IPS-NIHi7 (cell line): ENCODE measurements at regions not wholly inside any gene's neighbourhood (a gene's known extent, or its start where the extent isn't known, plus 50 kb on each side); places are given as distances from the start of the nearest gene placed in this dataset.
"Not testable (repeated sequence)": the region's sequence is repeated elsewhere in the genome, so short reads cannot be mapped to it uniquely, and the experiment has no call there.

Experiments
- DNase-seq: peaks from one replicate; pipeline ENCODE4 v3.0.0; 2012; ENCODE audit warnings: mixed read lengths; ENCODE audit errors: extremely low spot score

DNA sequence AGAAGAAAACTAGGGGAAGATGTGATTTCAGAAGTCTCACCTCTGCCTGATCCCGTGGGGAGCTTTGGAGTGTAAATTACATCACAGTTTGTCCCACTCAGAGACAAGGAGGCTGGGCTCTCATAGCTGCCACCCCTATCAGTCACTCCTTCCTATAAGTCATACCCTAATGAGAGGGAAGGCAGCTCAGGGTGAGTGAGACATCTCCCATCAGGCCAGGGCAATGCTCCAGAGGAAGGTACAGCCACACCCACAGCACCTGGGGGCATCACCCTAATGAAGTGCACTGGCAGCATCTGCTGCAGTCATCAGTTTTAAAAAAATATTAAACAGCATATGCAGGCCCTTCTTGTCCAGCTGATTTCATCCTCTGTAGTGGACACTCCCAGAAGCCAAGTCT is 223.1 kb upstream of the NBPF12 start:
- not testable (repeated sequence) for DNase-seq

DNA sequence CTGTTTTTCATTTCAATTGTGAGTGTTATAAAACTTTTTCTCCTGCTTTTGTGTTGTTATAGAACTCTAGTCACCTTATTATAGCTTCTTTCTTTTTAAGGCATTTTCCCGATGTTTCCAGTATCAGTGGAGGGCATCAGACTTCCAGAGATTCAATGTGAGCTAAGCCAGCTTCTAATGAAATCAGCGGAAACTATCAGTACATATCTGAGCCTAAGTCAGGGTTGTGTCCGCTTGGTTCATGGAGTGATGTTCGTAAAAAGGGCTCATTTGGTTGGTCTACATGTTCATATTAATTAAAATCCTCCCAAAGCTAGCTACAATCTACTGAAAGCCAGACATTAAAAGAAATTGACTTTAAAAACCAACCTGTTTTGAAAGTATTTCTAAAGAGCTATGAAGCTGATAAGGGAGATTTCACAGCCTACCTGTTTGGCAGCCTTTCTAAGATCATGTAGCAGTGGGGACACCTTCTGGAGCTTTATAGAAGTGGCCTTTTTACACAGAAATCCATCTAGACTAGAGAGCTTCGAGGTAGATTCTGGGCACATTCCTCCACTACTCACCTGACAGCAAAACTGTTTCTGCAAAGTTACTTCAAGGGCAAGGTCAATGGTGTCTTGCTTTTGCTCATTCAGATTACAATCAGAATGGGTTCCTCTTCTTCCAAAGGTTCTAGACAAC is 227.1 kb upstream of the NBPF12 start:
- DNase-seq: not testable (repeated sequence)

DNA sequence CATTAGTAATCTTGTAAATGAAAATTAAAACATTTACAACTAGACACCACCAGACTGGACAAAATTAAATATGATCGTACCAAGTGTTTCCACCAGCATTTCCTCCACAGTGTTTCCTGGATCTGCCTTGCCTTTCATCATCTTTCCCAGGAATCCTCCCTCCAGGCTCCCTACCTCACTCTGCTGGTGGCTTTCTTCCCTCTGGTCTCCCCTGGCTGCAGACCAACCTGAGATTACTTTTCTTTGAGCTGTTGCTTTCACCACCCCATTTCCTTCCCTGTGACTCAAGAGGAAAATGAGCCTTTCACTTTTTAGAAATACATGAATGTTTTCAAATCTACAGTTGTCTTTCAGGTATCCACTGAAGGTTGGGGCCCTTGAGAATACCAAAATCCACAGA is 228.8 kb upstream of the NBPF12 start:
- not testable (repeated sequence) for DNase-seq

DNA sequence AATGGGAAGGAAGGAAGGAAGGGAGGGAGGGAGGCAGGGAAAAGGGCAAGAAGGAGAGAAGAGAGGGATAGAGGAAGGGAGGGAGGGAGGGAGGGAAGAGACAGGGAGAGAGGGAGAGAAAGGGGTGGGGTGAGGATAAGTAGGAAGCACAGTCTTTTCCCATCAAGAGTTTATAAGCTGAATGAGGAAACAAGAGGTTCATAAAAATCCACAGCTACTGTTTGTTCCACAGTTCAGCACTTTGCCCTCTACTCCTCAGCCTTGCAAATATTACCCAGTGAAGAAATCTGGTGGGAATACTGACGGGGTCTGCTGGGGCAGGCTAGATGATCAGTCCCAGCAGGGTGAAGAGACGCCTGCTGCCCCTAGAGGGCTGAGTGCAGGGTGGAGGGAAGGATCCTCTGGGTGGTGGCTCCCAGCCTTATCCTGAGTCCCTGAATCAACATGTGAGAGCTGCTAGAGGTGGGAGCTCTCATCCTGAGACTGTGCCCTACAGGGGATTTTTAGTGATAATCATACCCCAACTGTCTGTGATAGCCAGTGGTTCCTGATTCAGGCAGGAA is 233.9 kb upstream of the NBPF12 start:
- DNase-seq: not testable (repeated sequence)

DNA sequence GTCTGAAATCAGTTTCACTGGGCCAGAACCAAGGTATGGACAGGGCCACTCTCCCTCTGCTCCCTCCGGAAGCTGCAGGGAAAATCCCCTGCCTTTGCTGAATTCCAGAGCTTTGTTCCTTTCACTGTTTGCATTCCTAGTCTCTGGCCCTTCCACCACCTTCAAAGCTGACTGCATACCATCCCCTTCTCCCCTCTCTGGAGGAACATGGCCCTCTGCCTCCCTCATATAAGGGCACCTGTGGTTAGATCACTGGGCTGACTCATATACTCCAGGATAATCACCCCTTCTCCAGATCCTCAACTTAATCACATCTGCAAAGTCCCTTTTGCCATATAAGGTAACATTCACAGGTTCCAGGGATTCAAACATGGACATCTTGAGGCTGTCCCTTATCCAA is 236.8 kb upstream of the NBPF12 start:
- DNase-seq: not testable (repeated sequence)

DNA sequence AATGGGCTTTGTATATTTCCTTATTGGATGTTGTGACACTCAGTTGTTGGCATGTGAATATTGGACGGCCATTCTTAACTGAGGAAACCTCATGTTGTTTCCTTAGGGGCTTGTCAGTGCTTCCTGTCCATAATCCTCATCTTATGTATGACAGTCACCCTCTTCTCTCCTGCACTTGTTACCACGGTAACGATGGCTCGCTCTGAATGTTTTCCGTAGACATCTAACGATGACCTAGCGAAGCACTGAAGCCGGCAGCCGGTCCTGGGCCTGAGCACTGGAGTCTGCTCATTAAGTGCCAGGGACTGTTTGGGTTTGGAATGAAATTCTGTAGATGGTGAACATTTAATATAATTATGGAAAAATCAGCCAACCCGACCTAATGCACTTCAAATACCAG is 242.7 kb upstream of the NBPF12 start:
- DNase-seq: not testable (repeated sequence)

DNA sequence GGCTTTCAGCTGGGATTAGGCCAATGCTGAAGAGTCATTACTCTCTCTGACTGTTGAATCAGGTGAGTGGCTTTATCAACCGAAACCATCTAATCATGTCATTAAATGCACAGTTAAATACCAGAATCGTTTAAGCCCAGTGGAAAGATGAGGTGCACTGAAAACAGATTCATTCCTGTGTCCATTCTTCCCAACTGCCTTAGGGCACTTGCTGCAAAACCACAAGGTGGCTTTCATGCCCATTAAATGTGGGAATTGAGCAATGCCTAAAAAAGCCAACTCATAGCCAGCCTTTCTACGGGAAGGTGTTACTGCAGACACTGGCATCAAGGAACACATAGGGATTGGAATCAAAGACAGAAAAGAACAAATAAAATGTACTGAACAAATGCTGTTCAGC is 246.3 kb upstream of the NBPF12 start:
- DNase-seq: not testable (repeated sequence)

DNA sequence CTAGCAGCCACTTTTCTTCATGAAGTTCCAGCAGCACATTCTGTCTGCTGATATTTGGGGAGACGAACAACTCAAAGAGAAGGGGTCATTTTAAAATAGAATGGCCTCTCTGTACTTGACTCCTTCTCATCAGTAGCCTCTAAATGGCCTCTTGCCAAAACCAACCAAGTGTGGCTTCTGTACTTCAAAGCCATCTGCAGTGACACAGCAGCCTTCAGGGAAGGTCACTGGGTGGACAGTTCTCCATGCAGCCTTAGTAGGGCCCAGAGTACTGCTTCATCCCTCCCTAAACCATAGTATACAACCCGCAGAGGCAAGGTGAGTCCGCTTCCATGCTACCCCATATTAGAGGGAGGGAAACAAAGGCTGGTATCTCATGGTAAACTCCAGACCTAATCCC is 249.2 kb upstream of the NBPF12 start:
- not testable (repeated sequence) for DNase-seq

DNA sequence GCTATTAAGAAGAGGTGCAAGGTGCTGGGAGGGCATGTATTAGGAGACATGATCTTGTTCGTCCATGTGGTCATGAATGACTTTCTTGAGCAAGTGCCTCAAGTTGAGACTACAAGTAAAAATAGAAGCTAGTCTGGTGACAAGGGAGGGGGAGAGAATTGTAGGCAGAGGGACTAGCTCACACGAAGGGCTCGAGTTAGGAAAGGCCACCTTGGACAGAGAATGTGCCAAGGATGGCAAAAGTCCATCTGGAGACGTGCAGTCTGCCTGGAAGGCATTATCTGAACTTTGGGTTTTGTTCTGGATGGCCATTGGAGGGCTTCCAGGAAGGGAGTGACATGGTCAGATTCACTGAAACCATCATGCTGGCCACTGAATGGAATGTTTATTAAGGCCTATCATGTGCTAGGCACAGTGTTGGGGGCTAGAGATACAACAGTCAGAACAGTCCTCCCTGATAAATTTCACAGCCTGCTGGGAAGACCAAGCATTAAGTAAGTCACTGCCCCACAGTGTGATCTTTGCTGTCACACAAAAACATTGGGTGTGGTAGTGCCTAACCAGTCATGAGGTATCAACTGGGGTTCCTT is 251.3 kb upstream of the NBPF12 start:
- DNase-seq: not testable (repeated sequence)

DNA sequence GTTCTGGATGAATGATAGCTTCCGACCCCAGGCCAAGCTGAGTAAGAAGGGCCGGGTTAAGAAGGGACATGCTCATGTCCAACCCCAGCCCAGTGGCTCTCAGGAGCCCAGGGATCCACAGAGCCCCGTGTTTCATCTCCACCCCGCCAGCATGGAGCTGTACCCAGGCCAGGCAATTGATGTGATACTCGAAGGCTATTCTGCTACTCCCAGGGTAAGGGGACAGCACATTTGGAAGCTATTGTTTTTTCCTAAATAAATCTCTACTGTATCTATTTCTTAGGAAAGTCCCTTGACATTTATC is 255.0 kb upstream of the NBPF12 start:
- DNase-seq: not testable (repeated sequence)

DNA sequence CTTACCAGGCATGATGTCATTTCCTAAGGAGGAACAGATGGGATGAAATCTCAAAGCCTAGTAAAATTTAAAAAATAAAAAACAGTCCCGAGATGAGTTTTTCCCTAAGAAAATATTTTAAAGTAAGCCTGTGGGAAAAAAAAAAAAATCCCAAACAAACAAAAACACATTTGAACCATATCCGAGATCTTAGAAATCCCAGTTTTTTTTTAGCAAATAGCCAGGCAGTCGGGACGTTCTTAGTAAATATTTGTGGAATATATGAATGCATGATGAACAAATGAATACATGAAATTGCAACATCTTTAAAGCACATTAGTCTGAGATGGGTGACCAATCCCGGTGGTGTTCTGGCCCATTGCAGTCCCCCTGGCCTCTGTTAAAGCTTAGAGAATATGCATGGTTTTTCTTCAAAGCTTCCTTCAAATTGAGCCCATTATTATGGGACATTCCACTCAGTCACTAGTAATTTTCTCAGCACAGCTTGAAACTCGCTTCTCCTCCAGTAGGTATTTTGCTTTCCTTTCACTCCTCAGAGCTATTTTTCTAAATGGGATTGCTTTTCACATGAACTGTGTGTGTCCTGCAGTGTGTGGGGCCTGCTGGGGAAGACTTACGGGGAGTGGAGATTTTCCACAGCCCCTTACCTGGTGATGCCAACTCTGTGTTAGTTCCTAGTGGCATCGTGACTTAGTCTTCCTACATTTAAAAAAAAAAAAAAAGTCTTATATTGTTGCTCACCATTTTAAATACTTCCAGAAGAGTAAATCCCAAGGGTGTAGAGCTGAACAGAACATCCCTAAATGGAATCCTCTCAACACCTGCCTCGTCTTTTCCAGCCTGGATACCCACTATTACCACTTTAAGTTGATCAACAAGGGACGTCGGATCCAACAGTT is 255.6 kb upstream of the NBPF12 start:
- not testable (repeated sequence) for DNase-seq

DNA sequence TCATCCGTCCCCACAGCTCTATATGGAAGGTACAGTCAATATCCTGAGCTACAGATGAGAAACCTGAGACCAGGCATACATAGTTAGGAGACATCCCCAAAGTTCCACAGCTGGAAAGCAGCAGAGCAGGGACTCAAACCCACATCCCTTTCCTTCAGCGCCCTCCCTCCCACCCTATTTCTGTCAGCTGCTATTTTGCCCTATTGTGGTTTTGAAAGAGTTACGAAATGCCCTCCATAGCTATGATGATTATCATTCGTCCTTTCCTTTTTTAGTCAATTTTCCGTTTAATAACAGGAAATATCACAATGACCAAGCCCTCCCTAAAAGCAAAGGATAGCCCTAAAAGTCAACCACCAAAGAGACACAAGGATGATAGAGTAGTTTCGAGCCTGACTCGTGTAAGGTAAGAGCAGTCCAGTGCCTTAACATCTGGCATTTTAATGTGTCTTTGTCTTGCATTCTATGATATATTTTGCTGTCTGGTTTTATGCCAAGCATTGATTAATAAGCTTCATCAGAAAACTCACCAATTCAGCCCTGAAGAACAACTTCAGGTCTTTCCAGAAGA is 264.3 kb upstream of the NBPF12 start:
- not testable (repeated sequence) for DNase-seq

DNA sequence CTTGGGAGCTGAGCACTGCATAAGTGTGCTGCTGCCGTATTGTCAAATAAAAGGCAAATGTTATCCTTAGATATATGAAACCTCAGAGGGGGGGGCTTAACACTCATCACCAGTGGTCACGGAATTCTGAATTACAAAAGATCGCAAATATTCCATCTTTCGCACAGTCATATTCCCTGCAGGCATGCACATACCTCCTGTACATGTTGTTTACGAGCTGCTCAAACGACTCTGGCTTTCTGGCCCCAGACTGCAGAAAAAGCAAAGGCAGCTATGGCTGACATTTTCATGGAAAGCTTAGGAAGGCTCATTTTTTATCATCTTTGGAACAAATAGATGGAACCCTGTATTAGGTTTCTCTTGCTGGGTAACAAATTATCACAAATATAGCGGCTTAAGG is 265.5 kb upstream of the NBPF12 start:
- not testable (repeated sequence) for DNase-seq

DNA sequence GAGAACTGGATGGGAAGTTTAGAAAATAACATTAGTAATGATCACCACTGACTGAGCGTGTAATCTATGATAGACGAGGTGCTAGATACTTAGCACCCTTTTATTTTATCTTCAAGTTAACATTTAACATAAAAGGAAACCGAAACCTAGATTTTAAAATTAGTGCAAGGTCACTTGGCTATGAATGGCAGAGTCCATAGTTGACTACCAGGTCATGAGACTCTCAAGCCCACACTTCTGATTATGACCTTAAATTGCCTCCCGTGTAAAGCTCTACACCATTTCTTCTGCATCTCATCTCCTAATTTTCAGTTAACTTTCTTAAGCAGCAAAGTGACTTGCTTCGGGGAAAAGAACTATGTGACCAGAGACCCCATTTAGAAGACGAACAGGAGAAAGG is 266.5 kb upstream of the NBPF12 start:
- DNase-seq: not testable (repeated sequence)

DNA sequence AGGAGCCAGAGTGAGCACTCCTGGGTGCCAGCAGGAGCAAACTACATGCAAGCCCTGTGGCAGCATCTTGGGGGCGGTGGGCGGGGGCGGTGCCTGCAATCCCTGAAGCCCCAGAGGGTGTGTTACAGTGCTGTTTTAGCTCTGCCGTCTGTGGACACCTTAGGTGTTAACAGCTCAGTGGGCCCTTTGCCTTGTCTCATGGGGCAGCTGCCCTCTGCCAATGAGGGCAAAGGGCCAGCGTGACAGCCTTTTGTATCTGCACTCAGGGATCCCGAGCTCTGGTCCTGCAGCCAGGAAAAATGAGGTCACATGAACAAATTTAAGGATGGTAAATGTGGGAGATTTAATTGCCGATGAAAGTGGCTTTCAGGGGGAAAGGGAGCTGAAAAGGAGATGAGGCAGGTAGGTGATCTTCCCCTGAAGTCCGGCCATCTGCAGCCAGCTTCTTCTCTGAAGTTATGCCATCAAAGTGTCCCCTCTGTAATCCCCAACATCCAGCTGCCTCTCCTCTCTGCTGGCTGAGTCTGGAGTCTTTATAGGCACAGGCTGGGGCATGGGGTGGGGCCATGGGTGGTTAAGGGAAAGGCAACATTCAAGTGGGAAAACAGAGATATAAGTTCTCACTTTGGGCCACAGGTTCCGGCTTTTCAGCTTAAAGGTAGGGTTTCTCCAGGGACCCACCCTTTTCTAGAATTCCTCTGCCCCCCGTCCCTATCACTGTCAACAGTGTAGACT is 267.1 kb upstream of the NBPF12 start:
- not testable (repeated sequence) for DNase-seq

DNA sequence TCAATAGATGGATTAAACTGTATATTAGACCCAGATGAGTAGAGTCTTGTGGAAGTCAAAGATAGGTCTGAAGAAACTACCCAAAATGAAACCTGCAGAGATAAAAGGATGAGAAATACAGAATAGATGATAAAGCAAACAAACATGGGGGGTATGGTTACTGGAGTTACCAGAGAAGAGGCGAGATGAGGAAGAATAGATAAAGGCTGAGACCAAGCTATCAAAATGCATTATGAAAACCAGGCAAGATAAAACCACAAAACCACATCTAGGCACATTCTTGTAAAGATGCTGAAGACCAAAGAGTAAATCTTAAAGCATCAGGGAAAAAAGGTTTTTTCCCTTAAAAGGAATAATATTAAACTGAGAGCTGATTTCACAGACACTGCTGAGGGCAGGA is 271.8 kb upstream of the NBPF12 start:
- not testable (repeated sequence) for DNase-seq

DNA sequence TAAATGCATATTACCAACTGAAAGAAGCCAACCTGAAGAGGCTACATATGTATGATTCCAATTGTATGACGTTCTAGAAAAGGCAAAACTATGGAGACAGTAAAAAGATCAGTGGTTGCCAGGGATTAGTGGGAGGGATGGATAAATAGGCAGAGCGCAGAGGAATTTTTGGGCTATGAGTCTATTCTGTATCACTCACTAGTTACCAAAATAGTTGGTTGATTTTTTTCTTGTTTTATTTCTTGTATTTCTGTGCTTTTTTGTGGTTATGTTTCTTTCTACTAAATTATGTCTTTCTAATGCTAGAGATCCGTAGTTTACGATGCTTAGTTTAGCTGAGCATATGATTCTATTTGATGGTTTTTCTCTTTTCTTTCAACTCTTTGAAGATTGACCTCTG is 277.9 kb upstream of the NBPF12 start:
- not testable (repeated sequence) for DNase-seq

DNA sequence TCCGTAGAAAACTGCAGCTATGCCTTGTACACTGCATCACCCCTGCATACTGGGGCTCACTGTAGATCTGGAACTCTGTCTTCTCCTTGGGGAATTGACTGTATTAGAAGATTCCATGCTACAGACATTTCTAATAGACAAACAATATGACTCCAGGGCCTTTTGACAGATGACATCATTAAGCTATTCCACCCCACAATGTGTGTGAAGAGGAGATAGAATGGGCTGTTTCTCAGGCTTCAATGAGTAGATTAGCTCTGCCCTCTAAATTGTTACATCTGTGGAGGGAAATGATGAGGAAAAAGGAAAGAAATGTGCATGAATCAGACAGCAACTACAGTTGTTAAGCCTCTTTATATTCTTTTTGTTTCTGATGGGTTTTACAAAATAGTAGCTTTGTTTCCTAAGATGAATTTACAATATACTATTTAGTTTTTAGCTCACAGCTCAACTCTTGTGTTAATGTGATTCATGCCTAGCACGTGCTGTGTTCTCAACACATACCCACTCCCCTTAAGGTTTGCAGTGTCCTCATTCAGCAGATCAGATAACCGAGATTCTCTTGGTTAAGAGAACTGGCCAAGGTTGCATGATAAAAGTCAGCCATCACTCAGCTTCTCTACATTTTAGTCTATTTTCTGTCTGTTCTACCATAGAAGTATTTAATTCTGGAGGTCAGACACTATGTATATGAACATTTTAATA is 281.6 kb upstream of the NBPF12 start:
- DNase-seq: not testable (repeated sequence)

DNA sequence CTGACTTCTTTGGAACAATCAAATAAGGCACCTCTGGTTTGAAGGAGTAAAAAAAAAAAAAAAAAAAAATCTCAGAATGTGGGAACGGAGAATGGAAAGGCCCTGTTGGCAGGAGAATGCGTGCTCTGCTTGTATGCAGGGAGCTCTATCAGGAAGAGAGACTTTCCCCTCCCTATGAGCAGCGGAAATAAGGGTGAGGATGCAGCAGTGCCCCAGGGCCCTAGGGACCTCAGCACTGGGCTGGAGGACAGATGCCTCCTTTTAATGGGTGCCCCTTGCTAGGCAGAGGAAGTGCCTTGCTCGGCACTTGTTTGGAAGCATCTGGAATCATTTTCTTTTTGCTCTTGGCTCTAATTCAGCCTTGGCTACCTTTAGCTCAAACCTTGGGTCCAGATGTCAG is 283.4 kb upstream of the NBPF12 start:
- not testable (repeated sequence) for DNase-seq

DNA sequence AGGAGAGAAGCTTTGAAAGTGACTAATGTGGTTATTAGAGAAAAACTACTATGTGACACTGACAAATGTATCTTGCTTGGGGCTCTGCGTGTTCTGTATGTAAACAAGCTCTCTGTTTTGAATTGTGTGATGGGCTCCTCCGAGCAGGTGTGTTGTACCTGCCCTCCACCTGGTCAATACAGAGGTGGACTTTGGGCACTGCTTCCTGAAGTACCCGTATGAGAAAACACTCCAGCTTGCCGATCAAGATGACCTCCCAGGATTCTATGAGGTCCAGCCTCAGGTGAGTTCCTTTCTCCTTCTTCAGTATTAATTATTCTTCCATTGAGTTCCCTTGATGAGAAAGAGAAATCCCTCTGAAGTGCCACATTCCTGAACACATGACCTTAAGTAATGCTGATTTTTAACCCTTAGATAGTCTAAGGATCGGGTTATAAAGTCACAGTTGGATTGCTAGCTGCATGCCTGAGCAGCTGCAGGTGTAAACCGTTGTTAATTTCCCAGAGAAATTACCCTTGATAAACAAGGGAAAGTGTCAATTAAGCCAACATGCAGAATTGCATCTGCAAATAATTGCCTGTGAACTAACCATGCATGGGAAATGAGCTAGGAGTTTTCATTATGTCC is 292.0 kb upstream of the NBPF12 start:
- DNase-seq: not testable (repeated sequence)
